Astrocyte of the cerebellum (primary cell): ENCODE measurements at regions not wholly inside any gene's neighbourhood (a gene's known extent, or its start where the extent isn't known, plus 50 kb on each side); places are given as distances from the start of the nearest gene placed in this dataset.

Experiments used
- DNase-seq: peaks from one replicate; pipeline ENCODE4 v3.0.0-alpha.2; 2011; ENCODE audit warnings: low read depth
- H3K4me3 ChIP-seq: 2 replicates; pipeline ENCODE4 v1.5.1; 2011; ENCODE audit warnings: mild to moderate bottlenecking, low read depth, low read length, moderate library complexity
- in situ Hi-C: cut with HindIII; loops from 2 replicates; pipeline ENCODE4 v1.10.0; 2017; ENCODE audit warnings: low sequenced_read_pairs
- TF ChIP-seq, protein P1 (sequence below): IDR thresholded peaks from 2 replicates; pipeline ENCODE4 v1.5.1; 2012; ENCODE audit warnings: low read length, low read depth, moderate library complexity, mild to moderate bottlenecking; ENCODE audit errors: missing control alignments

- DNase-seq, result no peak
- in situ Hi-C loops, result no loop called here
- TF ChIP-seq, protein P1, sequence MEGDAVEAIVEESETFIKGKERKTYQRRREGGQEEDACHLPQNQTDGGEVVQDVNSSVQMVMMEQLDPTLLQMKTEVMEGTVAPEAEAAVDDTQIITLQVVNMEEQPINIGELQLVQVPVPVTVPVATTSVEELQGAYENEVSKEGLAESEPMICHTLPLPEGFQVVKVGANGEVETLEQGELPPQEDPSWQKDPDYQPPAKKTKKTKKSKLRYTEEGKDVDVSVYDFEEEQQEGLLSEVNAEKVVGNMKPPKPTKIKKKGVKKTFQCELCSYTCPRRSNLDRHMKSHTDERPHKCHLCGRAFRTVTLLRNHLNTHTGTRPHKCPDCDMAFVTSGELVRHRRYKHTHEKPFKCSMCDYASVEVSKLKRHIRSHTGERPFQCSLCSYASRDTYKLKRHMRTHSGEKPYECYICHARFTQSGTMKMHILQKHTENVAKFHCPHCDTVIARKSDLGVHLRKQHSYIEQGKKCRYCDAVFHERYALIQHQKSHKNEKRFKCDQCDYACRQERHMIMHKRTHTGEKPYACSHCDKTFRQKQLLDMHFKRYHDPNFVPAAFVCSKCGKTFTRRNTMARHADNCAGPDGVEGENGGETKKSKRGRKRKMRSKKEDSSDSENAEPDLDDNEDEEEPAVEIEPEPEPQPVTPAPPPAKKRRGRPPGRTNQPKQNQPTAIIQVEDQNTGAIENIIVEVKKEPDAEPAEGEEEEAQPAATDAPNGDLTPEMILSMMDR, result no peak
- no peak overlapping the region for H3K4me3 ChIP-seq
Measured at GRCh38 chr4:164408831-164409230, 345.1 kb upstream of the SMIM31 start.

GRCh38 chr4:164410401-164410800 is 343.5 kb upstream of the SMIM31 start:
- DNase-seq, result no peak
- in situ Hi-C loops, result no loop called here
- TF ChIP-seq, protein P1, result no peak
- no peak overlapping the region for H3K4me3 ChIP-seq

- in situ Hi-C loops, result no loop called here
- no peak overlapping the region for H3K4me3 ChIP-seq
- TF ChIP-seq, protein P1, result no peak
- DNase-seq, result no peak
Measured at GRCh38 chr4:164412246-164412645, 341.7 kb upstream of the SMIM31 start.

DNA sequence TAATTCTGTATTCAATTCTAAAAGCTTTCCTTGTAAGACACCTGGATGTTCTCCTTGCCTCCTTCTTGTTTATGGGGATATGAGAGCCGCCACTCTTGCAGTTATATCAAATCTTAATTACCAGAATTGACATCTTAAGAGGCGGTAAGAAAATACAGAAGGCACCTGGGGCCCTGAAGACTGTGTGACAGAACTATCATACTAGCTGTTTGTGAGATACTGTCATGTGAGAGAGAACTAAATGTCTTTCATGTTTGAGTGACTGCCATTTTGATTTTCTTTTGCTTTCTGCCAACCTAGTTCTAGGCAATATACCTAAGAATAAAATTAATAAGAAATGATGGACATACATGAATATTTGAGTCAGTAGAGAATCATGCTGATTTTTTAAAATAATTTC is 340.2 kb upstream of the SMIM31 start:
- no peak for DNase-seq
- in situ Hi-C loops, result no loop called here
- no peak overlapping the region for H3K4me3 ChIP-seq
- TF ChIP-seq, protein P1, result no peak

DNA sequence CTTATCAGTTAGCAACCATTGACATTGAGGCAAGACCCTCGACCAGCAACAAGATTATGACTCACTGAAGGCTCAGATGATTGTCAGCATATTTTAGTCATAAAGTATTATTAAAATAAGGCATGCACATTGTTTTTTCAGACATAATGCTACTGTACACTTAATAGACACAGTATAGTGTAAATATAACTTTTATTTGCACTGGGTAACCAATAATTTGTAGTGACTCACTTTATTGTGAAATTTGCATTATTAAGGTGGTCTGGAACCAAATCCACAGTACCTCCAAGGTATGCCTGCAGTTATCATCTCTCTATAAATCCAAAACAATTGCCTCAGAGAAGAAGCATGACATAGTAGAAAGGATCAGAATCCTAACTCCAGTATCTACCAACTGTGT is 330.1 kb upstream of the SMIM31 start:
- in situ Hi-C loops, result no loop called here
- DNase-seq, result no peak
- TF ChIP-seq, protein P1, result no peak
- H3K4me3 ChIP-seq, result no peak overlapping the region

GRCh38 chr4:164424846-164425245 is 329.1 kb upstream of the SMIM31 start:
- H3K4me3 ChIP-seq, result no peak overlapping the region
- TF ChIP-seq, protein P1, result no peak
- DNase-seq, result no peak
- in situ Hi-C loops, result no loop called here

GRCh38 chr4:164428561-164428960 is 325.4 kb upstream of the SMIM31 start:
- in situ Hi-C loops, result no loop called here
- H3K4me3 ChIP-seq, result no peak overlapping the region
- TF ChIP-seq, protein P1, result no peak
- DNase-seq, result no peak
